GM21717 (cell line): ENCODE measurements at regions not wholly inside any gene's neighbourhood (a gene's known extent, or its start where the extent isn't known, plus 50 kb on each side); places are given as distances from the start of the nearest gene placed in this dataset.

ENCODE experiments used
- ATAC-seq: cut with Tn5 transposase; IDR thresholded peaks from one replicate; pipeline ENCODE4 v1.9.1; 2021; ENCODE audit warnings: mild to moderate bottlenecking, moderate library complexity; ENCODE audit not compliant: unreplicated experiment

DNA sequence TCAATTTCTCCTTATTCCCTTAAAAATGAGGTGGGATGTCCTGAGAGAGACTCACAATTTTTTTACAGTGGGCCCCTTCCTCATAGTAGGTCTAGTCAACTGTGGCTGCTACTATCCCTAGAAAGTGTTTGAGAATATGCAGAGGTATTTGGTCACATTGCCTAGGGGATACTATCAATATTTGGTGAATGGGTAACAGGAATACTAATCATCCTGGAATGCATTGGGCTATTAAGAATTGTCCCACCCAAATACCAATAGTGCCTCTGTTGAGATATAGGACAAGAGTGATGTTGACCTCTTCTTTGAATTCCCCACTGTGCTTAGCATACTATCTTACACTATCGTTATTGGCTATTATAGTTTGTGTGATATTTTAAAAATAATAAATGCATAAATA lies 389.4 kb downstream of the DIPK2A start:
- ATAC-seq = no peak

DNA sequence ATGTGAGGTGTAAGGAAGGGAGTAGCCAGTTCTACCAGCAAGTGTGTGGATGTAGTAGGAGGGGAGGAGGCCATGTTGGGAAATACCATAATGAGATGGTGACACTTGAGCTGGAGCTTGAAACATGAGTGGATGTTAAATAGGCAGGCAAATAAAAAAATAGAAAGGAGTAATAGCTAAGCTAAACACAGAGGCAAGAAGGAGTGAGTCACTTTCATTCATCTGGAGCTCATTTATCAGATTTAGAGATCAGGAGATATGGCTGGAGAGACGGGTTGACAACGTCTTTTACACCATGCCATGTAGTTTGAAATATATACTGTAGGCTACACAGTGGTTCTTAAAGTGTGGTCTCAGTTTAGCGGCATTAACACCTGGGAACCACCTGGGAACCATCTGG lies 390.5 kb downstream of the DIPK2A start:
- no peak for ATAC-seq

DNA sequence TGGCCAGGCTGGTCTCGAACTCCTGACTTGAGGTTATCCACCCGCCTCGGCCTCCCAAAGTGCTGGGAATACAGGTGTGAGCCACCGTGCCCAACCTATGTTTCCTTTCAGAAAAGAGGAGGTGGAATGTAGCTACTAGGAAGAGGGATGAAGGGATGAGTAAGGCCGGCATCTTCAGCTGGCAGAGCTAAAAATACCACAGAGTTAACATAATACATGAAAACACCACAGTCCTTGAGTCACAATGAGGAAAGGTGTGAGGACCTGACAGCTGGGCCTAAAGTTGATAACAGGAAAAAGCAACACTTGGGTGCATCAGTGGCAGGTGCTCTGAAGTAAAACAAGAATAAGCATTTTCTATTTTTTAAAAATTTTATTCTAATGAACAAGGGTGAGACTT lies 392.2 kb downstream of the DIPK2A start:
- no peak for ATAC-seq

DNA sequence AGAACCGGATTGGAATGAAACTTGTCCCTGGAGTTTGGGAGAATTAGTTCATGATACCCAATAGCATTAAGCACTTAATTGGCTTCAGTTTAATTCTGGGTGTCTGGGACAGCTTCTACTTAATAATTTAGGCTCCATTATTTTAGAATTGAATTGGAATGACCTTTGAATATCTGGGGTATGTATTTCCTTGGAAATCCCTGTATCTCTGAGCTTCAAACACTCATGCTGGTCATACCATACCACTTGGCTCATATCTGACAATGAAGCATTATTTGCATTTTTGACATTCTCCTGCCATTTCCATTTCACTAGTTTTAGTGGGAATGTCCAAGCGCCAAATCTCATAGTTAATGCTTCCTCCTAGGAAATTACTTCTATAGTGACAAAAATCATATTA lies 393.1 kb downstream of the DIPK2A start:
- no peak for ATAC-seq

DNA sequence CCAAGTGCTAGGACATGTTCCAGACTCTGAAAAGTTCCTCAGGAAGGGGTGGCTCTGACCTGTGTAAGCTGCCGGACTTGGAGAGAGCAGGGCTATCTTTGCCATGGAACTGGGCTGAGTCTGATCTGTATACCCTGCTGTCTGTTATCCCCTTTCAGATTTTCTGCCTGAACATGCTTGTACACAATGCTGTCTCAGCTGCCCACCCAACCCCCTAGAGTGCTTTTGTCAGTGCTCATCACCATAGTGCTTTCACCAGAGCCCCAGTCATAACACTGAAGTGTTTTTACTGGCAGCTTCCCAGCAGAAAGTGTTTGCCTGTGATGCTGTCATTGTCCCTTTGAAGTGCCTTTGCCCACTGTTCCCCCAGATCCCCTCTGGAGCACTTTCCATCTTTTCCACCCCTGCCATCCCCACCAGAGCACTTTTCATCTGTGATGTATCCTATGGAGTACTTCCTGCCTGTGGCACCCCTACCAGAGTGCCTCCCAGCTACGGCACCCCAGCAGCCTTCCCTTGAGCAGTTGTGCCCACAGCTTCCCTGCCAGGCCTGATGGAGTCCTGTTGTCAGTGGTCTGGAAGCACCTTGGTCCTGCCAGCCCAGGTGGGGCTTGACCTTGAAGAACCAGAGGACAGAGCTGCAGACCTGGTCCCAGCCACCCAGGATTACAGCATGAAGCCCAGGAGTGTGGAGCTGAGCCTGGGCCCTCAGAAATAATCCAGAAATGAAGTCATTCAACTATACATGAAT lies 397.7 kb downstream of the DIPK2A start:
- ATAC-seq = no peak

DNA sequence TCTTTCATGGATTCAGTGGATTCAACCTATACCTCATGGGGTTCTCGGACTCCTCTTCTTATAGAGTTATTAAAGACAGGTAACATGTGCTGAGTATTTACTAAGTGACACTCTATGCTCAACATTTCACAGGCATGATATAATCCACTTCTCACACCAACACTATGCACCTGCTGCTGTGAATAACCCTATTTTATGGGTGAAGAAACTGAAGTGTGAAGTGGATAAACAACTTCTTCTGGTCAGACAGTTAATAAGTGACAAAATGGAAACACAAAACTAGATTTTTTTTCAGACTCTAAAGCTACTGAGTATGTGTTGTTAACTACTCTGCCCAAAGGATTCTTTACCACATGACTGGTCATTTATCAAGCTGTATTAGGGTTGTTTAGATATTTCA lies 403.5 kb downstream of the DIPK2A start:
- ATAC-seq = no peak

DNA sequence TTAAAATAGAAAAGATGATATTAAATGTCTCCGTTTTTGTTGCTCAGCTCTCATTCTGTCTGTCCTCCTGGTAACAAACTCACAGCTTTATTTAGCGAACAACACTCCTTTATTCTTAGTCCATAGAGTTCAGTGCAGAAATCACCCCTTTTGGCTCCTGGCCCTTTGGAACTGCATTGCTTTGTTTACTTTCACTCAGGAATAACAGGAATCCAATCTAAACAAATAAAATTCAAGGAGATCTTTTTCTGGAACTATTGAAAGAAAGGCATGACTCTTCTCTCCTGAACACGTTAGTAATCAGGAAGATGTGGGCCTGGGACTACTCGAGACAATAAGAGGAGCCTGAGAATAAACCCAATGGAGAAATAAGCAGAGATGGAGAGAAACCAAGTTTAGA lies 409.2 kb downstream of the DIPK2A start:
- no peak for ATAC-seq

DNA sequence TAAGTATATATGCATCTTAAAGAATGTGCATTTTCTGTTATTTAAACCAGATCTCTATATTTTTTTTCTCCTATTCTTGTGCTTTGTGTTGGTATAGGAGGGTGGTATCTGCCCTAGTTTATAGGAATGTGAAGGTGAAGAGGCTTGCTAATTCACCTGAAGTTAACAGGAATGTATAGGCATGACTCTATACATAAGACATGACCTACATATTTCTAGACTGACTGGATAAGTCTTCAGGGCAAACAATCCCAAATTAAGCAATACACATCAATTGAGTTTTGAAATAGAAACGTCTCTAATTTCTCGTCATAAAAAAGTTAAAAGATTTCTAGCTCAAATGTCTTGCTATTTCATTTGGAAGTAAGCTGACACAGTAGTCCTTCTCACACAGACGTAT lies 410.0 kb downstream of the DIPK2A start:
- no peak for ATAC-seq

DNA sequence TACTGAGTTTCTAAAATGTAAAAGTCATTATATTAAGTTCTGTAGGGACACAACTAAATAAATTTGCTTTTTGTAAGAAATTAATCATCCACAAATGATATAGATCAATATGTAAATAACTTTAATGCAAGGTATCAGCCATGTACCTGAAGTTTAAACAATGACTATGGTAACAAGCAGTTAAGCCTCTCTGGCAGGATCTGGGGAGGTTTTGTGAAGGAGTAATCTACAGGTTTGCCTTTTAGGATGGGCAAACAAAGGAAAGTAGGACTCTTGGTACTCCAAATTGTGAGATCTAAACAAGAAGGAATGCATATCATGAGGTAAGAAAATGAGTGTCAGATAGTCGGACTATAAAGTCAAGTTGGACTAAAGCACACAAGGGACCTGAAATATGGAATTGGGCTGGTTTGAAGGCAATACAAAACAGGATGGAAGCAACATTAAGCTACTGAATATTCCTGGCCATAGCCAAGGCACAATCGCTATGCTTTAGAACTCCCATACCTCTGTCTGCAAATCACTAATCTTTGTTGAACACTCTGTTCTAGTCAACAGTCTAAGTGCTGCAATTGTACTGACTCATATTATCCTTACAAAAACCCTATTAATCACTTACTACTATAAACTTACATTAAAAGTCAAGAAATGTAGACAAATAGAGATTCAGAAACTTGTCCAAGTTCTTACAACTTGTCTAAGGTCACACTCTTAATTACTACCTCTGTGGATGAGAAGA lies 412.8 kb downstream of the DIPK2A start:
- no peak for ATAC-seq

DNA sequence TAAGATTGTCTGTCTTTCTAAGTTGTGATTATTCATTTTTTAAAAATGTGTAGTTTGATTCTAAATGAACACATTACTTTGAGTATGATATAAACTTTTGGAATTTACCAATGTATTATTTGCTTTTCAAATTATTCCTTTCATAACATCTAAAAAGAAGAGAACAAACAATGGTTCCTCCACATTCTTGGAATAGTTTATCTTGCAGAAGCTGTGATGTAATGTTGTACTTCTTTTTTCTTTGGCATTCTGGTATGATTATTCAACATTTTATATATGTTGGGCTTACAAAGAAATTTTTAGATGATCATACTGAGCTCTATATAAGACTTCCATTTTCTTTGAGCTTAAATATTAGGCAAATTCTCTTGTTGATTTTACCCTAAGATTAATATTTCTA lies 419.2 kb downstream of the DIPK2A start:
- ATAC-seq = no peak

DNA sequence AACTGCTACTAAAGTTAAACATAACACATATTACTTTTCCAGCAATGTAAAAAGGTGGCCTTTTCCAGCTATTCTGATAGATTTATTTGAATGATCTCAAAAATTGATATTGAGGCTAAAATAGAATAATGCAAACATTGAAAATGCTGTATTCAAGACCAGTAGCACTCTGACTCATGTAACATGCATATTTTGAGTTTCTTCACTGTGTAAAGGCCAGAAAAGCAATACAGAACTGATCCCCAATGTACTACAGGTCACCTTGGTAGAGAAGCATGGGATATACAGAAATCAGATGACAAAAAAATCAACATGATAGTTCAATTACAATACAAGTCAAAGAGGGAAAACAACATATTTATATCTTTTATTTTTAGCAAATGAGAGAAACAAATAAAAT lies 419.6 kb downstream of the DIPK2A start:
- ATAC-seq = no peak

DNA sequence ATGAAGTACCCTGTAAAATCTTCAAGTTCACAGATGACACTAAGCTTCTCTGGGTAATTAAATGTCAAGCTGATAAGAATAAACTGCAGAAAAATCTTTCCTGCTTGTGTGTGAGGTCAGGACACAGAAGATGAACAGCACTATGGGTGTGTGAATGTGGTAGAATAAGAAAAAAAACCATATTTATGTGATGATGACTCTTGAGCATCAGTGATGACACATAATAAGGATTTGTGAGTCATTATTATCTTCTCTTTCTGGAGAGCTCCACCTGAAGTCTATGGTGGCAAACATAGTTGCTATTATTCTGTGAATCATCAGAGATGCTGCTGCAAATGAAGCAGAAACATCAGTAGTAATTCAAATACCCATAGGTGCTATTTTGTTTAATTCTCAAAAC lies 422.4 kb downstream of the DIPK2A start:
- no peak for ATAC-seq

DNA sequence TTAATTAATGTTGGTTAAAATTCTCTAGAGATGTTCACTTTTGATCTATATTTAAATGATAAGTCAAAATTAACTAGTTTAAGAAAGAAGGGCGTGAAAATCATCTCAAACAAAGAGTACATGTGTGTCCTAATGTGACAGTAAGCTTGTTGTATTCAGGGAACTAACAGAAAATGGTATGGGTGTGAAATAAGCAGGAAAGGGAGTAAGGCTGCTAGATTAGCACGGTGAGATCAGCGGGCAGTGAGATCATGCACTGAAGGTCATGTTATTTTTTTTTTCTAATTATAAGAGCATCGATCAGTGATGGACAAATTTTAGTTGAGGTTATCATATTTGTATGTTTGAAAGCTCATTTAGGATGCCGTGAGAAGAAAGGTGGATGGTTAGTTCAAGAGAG lies 430.8 kb downstream of the DIPK2A start:
- ATAC-seq = no peak

DNA sequence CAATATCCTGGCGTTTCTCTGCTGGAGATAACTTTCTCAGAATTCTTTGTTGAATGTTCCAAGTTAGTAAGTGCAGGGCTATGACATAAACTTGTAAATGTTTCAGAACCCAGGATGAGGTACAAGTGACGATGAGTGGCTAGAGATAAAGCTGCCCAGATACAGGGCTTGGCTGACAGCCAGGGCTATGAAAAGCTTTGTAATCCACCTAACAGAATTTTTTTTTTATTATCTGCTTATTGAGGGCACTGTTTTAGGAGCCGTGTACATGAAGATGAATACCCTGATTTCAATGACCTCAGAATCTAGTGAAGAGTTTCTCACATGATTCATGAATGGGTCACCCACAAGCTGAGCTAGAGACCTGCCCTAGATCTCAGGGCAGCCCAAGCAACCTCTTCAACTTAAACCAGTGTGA lies 431.4 kb downstream of the DIPK2A start:
- no peak for ATAC-seq

DNA sequence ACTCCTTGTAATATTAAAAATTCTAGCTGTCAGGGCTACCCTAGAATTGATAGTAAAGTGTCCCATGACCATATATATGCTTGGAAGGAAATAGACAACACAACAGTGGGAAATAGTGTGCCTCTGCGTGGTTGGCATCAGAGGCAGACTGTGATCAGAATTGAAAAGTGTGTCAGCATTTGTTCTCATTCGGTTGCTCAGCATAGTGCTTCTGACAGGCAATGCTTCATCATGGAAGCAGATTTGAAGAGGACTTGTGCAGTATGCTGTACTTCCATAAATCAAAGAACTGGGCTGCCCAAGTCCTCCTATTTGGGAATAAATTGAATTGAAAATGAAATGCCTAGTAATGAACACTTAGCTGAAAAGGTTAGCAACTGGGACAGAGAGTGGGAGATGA lies 435.7 kb downstream of the DIPK2A start:
- no peak for ATAC-seq

DNA sequence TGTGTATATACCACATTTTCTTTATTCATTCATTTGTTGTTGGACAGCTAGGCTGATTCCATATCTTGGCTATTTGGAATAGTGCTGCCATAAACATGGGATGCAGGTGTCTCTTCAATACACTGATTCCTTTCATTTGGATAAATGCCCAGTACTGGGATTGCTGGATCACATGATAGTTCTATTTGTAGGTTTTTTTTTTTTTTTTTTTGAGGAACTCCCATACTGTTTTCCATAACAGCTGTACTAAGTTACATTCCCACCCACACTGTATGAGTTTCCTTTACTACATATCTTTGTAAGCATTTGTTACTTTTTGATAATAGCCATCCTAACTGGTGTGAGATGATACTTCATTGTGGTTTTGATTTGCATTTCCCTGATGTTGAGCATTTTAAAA lies 437.7 kb downstream of the DIPK2A start:
- no peak for ATAC-seq

DNA sequence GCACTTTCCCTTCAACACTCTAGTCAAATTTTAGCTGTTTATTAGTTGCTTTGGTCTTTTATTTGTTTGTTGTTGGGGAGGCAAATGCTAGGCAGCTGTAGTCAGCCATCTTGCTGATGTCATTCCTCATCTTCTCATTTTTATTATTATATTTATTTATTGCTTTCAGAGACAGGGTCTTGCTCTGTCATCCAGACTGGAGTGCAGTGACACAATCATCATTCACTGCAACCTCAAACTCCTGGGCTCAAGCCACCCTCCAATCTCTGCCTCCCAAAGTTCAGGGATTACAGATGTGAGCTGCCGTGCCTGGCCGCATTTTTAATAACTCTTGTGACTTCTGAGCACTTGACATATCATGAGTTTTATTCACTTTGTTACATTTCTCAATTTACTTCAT lies 441.4 kb downstream of the DIPK2A start:
- no peak for ATAC-seq

DNA sequence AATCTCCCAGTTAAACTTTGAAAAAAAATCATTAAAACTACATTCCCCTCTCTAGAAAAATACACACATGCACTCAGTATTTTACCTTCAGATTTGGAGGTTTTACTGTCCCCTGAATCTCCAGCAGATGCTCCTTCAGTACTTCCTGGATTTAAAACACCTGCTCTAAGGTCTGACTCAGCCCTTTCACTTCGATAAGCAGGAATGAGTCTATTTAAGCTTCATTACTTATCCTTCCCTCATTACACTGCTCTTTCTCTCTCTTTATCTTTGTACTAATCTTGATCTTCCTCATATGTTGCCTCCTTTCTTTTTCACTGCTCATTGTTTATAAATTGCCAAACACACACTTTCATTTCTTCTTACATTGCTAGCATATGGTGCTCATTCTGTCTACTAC lies 443.9 kb downstream of the DIPK2A start:
- peak; percentile 63 for ATAC-seq

DNA sequence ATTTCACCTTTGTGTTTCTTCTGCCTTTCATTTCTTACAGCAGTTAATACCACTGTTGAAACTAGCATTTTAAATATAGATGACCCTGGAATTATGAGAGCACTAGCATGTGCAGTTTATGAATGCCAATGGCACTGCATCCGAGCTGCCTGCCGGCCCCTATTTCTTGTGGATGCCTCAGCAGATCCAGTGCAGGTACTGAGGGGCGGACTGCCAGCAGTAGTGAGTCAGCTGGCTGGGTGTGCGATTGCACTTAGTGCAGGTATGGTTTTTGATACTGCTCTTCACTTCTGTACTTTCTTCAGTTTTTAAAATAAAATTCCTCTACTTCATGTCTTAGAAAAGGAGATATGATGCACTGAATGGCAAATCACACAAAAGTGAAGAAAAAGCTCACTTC lies 453.0 kb downstream of the DIPK2A start:
- ATAC-seq = no peak

DNA sequence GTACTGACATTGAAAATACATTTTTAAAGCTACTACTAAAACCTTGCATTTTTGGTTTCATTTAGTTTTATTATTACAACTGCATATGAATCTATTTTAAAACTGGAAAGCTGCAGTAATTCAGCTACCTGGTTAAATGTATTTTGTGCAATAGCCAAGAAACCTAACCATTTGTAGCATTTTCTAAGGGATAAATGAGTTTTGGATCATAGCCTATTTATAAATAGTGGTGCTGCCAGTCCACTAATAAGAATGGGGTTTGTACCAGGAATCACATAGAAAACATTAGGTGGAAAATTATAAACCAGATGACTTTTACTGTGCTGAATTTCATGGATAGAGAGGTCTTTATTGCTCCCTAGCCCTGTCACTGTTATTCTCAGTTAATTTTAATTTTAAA lies 454.7 kb downstream of the DIPK2A start:
- ATAC-seq = no peak

DNA sequence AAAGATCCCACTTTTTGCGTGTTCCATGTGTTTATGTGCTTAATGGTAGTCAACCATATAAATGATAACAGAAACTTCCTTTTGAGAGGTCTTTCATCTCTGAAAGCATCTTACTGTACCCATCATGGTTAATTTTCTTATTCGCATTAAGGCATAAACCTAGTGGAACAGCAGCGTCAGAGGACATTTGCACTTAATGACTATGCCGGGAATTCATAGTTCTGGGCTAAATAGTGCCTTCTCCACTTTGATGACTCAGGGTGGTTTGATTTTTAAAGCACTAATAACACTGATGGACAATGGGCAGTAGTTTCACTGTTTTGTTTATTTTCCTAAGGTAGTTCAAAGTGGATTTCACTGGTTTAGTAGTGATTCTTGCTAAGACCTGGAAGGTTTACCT lies 455.3 kb downstream of the DIPK2A start:
- ATAC-seq = no peak

DNA sequence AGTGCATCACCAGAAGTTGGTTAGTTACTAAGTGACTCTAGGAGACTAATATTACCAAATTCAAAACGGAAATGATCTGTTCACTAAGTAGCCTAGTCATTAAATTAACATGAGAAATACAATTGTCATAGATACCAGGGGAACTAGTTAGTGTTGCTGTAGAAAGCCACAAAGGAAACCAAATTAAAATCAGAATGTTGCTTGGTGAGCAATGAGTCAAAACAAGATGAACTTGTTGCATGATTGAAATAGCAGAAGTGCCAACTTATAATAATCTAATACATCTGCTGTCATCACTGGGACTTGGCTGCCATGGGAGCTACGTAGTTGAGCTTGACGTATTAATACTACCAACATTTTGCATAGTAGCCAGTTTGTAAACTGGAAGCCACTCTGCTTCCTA lies 458.1 kb downstream of the DIPK2A start:
- ATAC-seq = peak; percentile 75

DNA sequence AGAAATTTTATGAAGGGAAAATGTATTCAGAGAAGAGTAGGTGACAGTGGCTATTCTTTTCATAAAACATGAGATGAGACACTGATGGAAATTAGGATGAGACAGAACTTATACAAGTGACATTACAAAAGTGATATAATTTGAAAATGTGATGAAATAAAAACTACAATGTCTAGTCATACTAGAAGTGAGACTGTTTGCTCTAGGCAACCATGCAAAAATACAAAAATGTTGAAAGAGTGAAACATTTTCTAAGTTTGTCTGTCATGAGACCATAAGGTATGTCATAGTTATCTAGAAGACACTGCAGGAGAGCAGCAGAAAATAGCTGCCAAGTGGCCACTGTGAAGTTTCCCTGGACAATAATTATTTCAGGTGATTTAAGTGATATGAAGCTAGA lies 459.5 kb downstream of the DIPK2A start:
- peak; percentile 59 for ATAC-seq
